CD4-positive, alpha-beta T cell treated with Interleukin-4 for 1 hour (primary cell): ENCODE measurements at regions not wholly inside any gene's neighbourhood (a gene's known extent, or its start where the extent isn't known, plus 50 kb on each side); places are given as distances from the start of the nearest gene placed in this dataset.

Experiments
- DNase-seq, 2 donors: peaks; one replicate each; pipeline ENCODE4 v3.0.0-alpha.2; 2020 to 2022

GRCh38 chr1:96334236-96334557 is 387.4 kb upstream of the PTBP2 start:
- no peak for DNase-seq

- DNase-seq, result no peak
Measured at GRCh38 chr1:96338622-96339021, 383.0 kb upstream of the PTBP2 start.

- no peak for DNase-seq
Measured at GRCh38 chr1:96340686-96341085, 380.9 kb upstream of the PTBP2 start.

GRCh38 chr1:96346719-96347118 is 374.9 kb upstream of the PTBP2 start:
- no peak for DNase-seq

DNA sequence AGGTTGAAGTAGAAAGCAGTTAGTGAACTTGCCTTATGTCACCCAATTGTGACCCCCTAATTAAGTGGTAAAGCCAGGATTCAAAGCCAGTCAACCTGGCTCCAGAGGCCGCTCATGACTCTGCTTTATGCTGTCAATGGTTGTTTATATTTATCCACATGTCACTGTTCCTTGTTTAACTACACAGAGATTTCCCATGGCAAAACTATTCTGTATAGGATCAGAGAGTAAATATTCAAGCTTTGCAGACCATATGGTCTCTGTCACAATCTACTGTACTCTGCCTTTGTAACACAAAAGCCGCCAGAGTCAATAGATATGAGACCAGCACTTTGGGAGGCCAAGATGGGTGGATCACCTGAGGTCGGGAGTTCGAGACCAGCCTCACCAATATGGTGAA is 371.7 kb upstream of the PTBP2 start:
- no peak for DNase-seq

GRCh38 chr1:96352733-96353132 is 368.9 kb upstream of the PTBP2 start:
- DNase-seq, result no peak

DNA sequence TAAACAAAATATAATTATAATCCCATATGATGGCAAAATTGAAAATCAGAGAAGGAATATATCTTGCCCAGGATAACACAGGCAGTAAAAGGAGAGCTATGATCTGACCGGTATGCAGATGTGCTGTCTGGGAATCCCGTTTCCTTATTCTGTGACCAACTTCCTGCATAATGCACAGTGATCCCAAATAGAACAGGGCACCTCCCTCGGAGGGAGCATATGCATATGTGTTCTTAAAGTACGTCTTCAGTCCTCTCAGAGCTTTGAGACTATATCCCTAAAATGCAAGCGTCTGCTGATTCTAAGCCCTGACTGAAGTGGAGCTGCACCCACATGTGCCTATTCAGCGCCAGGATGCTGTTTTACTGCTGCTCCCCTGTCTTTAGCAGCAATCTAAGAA is 366.1 kb upstream of the PTBP2 start:
- no peak for DNase-seq

- no peak for DNase-seq
Measured at GRCh38 chr1:96355961-96356360, 365.6 kb upstream of the PTBP2 start.

DNA sequence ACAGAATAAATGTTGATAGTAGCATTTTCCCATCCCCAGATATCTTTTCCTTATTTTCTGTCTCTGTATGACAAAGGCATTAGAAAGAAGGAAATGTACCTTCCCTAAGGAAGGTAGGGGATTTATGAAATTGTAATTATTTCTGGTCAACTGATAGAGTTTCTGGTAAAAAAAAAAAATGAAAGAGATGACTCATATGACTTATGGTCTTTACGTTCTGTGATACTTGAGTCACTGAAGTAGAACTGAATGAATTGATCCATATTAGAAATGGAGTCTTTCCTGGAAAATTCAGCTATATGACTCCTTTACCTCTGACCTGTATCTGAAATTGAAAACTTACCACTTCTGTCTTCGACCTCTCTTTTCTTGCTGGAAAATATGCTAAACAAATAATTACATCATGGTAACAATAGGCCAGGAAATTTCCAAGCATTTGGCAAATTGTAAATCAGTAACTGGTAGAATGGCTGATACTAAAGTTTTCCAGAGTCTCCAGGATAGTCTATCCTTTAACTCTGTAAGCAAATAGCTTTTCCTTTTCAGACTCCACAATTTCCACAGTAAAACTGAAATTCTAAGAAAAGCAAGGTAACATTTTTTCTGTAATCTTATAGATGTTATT is 364.3 kb upstream of the PTBP2 start:
- no peak for DNase-seq

DNA sequence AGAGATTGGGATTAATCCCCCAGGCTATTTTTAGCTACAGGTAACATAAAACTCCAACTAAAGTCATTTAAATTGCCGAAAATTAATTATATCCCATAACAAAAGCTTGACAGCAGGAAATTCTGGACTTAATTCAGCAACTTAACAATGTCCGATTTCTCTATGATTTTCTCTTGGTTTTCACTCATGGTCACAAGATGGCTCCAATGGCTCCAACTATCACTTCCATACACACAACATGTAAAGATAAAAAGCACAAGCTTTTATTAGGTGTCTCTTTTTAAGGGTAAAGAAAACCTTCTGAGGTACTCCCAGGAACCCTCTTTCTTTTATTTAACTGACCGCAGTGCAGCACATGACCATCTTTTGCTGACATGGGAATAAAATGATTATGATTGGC is 363.5 kb upstream of the PTBP2 start:
- no peak for DNase-seq

DNA sequence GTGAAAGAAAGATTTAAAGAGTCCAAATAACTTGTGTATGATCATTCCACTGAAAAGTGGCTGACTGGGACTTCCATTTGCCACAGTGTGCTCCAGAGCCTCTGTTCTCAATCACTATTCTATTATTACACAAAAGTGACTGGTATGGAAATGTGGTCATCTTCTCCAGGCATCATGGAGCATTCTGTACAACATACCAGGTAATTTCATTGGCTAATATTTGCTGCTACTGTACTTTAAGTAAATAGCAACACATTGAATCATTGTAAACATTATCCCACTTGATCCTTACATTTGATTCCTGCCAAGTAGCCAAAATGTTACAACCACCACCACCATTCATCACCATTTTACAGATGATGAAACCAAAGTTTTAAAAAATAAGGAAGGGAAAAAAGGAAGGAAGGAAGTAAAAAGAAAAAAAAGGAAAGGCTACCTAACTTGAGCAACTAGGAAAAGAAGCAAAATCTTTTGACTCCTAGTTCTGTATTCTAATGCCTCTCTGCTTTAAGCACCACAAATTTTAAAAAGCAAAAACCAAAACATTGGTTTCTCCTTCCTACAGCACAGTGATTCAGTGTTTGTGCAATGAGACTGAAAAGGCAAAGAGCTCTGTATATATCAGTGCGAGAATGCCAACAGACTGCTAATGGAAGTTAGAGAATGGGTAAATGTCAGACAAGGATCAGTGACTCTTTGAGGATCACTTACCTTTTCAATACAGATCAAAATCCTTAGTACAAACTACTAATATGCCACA is 361.4 kb upstream of the PTBP2 start:
- DNase-seq, result no peak

DNA sequence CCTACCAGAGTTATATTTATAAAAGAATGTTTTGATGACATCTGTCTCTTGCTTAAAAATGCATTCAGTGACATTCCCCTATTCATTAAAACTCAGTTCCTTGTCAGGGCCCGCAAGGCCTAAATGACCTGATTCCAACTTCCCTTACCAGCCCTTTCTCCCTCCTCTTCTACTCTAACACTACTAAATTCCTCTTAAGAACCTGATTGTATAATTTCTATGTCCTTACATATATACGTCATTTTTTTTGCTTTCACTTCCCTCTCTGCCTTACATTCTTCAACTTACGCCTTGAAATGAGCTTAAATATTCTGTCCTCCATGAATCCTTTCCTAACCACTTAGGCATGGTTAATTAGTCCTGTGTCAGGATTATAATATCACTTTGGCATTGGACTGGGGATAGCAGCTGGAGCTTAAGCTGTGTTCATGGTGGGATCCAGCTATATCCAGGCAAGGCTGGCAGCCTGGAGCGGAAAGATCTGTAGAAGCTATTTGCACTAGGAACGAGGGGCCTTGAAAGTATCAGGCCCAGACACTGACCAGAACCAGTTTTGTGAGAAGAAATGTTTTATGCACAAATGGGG is 360.2 kb upstream of the PTBP2 start:
- no peak for DNase-seq

DNA sequence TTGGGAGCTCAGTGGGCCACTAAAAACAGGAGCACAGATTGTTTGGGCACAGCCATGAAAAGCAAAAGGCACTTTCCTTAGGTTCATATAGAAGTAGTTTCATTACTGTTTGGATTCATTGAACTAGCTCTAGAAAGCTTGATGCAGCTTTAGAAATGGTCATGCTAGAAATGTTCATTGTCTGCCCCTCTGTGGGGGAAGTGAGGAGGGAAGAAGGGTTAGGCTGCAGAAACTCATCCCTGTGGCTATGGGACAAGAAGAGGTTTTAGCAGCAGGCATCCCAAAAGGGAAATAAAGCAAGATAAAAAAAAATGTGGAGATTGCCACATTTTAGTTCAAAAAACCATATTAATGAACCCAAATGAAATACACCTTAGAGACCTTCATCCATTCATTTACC is 359.6 kb upstream of the PTBP2 start:
- no peak for DNase-seq

GRCh38 chr1:96362623-96363022 is 359.0 kb upstream of the PTBP2 start:
- DNase-seq, result no peak

DNA sequence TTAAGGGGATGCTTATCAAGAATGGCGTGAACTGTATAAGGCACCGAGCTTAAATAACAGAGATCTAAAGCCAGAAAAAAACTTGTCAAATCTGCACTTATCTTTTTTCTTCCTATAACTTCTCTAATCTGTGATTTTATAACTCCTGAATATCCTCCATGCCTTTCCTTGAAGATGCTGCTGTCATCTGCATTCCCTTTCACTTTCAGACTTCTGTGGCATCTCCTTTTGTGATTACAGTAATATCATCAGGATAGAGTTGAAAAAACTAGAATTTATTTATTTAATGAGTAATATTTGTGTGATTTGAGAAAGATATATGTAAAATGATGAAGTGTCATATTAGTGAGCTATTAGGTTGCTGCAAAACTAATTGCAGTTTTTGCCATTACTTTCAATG is 357.8 kb upstream of the PTBP2 start:
- no peak for DNase-seq

DNA sequence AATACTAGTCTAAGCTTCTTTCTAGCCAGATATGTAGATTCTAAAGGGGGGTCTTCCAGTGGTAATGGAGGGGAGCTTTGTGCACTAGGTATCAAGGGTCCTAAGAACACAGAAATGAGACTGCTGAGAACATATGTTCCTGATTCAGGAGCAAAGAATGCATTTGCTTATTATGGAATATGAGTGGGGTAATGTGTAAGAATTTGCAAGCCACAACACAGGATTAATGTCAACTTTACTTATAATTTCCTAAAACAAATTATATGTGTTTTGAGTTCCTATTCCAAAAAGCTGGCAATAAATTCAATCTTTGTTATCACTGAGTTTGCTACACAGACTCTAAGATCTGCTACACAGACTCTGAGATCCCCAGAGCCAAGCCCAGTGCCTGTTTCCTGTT is 357.0 kb upstream of the PTBP2 start:
- DNase-seq, result no peak

DNA sequence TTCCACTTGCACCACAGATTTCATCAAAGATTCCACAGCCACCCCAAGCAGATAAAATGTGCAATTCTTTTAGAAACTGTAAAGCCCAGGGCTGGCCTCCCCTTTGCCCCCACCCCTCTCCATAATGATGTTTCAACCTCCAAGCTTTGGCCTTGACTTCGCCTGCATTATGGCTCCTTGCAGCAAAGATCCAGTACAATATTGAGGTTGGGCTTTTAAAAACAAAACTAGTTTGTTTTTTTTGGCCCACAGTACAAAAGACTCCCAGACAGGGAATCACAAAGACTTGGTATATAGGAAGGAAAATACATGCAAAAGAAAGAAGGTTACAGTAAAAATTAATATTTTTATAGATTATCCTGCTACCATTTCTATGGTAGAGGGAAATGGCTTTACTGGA is 356.5 kb upstream of the PTBP2 start:
- DNase-seq, result no peak

GRCh38 chr1:96365596-96366390 is 355.8 kb upstream of the PTBP2 start:
- DNase-seq, result no peak

DNA sequence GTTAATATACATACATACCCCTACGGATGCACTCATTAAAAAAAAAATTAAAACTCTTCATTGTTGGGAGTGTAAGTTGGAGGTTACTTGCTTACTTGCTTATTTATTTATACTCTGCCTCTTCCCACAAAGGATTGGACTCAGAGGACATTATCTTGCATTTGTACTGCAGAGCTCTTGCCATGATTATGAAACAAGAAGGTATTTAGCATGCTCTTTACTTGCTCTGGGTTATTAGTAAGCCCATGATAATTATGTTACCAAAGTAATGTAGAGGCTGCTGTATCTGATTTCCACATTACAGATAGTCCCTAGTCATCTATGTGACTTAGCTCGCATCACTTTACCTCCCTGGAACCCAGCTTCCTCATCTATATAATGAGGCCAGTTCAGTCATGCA is 355.1 kb upstream of the PTBP2 start:
- DNase-seq, result no peak

DNA sequence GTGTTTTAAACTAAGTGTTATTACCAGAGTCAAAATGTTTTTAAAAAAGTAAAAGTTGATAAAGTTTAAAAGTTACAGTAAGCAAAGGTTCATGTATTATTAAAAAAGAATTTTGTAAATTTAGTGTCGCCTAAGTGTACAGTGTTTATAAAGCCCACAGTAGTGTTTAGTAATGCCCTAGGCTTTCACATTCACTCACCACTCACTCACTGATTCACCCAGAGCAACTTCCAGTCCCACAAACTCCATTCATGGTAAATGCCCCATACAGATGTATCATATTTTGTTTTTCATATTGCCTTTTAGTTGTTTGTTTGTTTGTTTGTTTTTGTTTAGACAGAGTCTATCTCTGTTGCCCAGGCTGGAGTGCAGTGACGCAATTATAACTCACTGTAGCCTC is 353.8 kb upstream of the PTBP2 start:
- DNase-seq, result no peak

GRCh38 chr1:96370757-96371156 is 350.8 kb upstream of the PTBP2 start:
- no peak for DNase-seq

DNA sequence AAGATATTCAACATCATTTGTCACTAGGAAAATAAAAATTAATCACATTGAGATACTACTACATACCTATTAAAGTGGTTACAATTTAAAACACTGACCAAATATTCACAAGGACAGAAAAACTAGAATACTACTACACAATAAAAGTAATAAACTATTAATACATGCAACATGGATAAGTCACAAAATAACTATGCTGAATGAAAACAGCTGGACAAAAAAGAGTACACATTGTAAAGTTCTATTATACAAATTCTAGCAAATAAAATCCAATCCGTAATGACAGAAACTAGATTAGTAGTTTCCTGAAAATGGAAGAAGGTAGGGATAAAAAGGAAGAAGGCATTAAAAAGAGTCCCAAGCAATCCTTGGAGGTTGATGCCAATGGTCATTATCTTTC is 348.7 kb upstream of the PTBP2 start:
- no peak for DNase-seq

- no peak for DNase-seq
Measured at GRCh38 chr1:96374076-96374762, 347.4 kb upstream of the PTBP2 start.
